ENCODE measurements at regions not wholly inside any gene's neighbourhood (a gene's known extent, or its start where the extent isn't known, plus 50 kb on each side); places are given as distances from the start of the nearest gene placed in this dataset.

GRCh38 chr2:235148201-235149170 is 196.7 kb downstream of the SH3BP4 start:
- no peak overlapping the region for H3K27ac ChIP-seq
- H3K27me3 ChIP-seq (ENCODE audit: insufficient read depth, low read depth, severe bottlenecking), result no peaks in the 10 kb centered on the region
- no peak for TF ChIP-seq CTCF (IDR thresholded peaks at IDR 0.05; ENCODE audit: low read depth, low read length)
- no peak overlapping the region for H3K4me3 ChIP-seq (ENCODE audit: low read depth, low read length)
- no peak for DNase-seq
- H3K36me3 ChIP-seq, result no peaks in the 10 kb centered on the region
- H3K9me3 ChIP-seq (ENCODE audit: severe bottlenecking), result no peaks in the 10 kb centered on the region

- H3K9me3 ChIP-seq (ENCODE audit: severe bottlenecking), result no peaks in the 10 kb centered on the region
- H3K27ac ChIP-seq, result no peak overlapping the region
- no peak overlapping the region for H3K4me3 ChIP-seq (ENCODE audit: low read depth, low read length)
- H3K36me3 ChIP-seq, result no peaks in the 10 kb centered on the region
- no peak for TF ChIP-seq CTCF (IDR thresholded peaks at IDR 0.05; ENCODE audit: low read depth, low read length)
- no peaks in the 10 kb centered on the region for H3K27me3 ChIP-seq (ENCODE audit: insufficient read depth, low read depth, severe bottlenecking)
- no peak for DNase-seq
These were observed 197.4 kb downstream of the SH3BP4 start for GRCh38 chr2:235149240-235149659.

GRCh38 chr2:235149736-235150135 is 197.9 kb downstream of the SH3BP4 start:
- H3K27me3 ChIP-seq (ENCODE audit: insufficient read depth, low read depth, severe bottlenecking), result no peaks in the 10 kb centered on the region
- H3K9me3 ChIP-seq (ENCODE audit: severe bottlenecking), result no peaks in the 10 kb centered on the region
- no peak overlapping the region for H3K4me3 ChIP-seq (ENCODE audit: low read depth, low read length)
- no peaks in the 10 kb centered on the region for H3K36me3 ChIP-seq
- no peak for DNase-seq
- H3K27ac ChIP-seq, result no peak overlapping the region
- TF ChIP-seq CTCF (IDR thresholded peaks at IDR 0.05; ENCODE audit: low read depth, low read length), result no peak

GRCh38 chr2:235151152-235151551 is 199.3 kb downstream of the SH3BP4 start:
- H3K36me3 ChIP-seq, result no peaks in the 10 kb centered on the region
- H3K27me3 ChIP-seq (ENCODE audit: insufficient read depth, low read depth, severe bottlenecking), result no peaks in the 10 kb centered on the region
- no peak overlapping the region for H3K27ac ChIP-seq
- no peak for TF ChIP-seq CTCF (IDR thresholded peaks at IDR 0.05; ENCODE audit: low read depth, low read length)
- no peaks in the 10 kb centered on the region for H3K9me3 ChIP-seq (ENCODE audit: severe bottlenecking)
- no peak overlapping the region for H3K4me3 ChIP-seq (ENCODE audit: low read depth, low read length)
- no peak for DNase-seq

- Histone ChIP-seq H3K36me3 (no peaks in the 10 kb centered on the region), H3K27me3 (ENCODE audit: insufficient read depth, low read depth, severe bottlenecking) (no peaks in the 10 kb centered on the region), H3K27ac (no peak overlapping the region), H3K9me3 (ENCODE audit: severe bottlenecking) (peaks cover 3% of the 10 kb centered on the region), H3K4me3 (ENCODE audit: low read depth, low read length) (no peak overlapping the region)
- no peak for DNase-seq
- TF ChIP-seq CTCF (IDR thresholded peaks at IDR 0.05; ENCODE audit: low read depth, low read length), result no peak
These were observed 203.3 kb downstream of the SH3BP4 start for GRCh38 chr2:235155163-235155562.

Measured in WERI-Rb-1 (cell line).